Activated CD4-positive, alpha-beta T cell treated with anti-CD3 and anti-CD28 coated beads, Interleukin-2, amount 10 ng/mL, durations not matched to agents 24 days and 14 days (primary cell): ENCODE measurements at regions not wholly inside any gene's neighbourhood (a gene's known extent, or its start where the extent isn't known, plus 50 kb on each side); places are given as distances from the start of the nearest gene placed in this dataset.

Experiments
- DNase-seq: peaks from one replicate; pipeline ENCODE4 v3.0.0; 2022
- H3K27ac Mint-ChIP-seq: one replicate; pipeline ENCODE4 v1.8.0; 2022; ENCODE audit warnings: mild to moderate bottlenecking, mixed read lengths
- H3K27me3 Mint-ChIP-seq: one replicate; pipeline ENCODE4 v1.8.0; 2022; ENCODE audit warnings: mixed read lengths
- H3K36me3 Mint-ChIP-seq: one replicate; pipeline ENCODE4 v1.8.0; 2022; ENCODE audit warnings: low read depth, mild to moderate bottlenecking, mixed read lengths
- H3K4me1 Mint-ChIP-seq: one replicate; pipeline ENCODE4 v1.8.0; 2021; ENCODE audit warnings: mixed read lengths
- H3K4me3 Mint-ChIP-seq: one replicate; pipeline ENCODE4 v1.8.0; 2022; ENCODE audit warnings: mild to moderate bottlenecking, moderate library complexity, mixed read lengths
- H3K9me3 Mint-ChIP-seq: one replicate; pipeline ENCODE4 v1.8.0; 2021; ENCODE audit warnings: mixed read lengths
- intact Hi-C: fragments of 100-400 bp; cut with micrococcal nuclease; formaldehyde crosslinking; loops from one replicate; pipeline ENCODE4 v1.15.1; 2023

DNA sequence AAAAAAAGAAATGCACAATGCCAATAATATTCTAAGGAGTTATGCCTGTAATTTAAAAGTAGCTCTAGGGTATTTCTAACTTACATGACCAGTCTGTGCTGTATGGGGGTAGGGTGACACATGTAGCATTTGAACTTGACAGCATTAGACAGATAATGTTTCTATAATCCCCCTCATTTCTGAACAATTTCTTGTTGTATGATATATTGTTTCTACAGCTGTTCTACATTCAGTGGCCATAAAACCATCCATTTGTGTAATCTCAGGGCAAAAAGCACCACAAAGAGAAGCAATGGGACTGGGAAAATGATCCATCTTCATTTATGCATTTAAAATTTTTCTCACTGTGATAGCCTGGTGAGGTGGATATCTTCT, 767.8 kb downstream of the TFAP2A start:
- Mint-ChIP-seq H3K4me3 (no peak overlapping the region), H3K36me3 (no peaks in the 10 kb centered on the region), H3K27ac (no peak overlapping the region), H3K9me3 (no peaks in the 10 kb centered on the region), H3K27me3 (no peaks in the 10 kb centered on the region), H3K4me1 (no peaks in the 10 kb centered on the region)
- DNase-seq: no peak
- intact Hi-C loops: no loop called here

DNA sequence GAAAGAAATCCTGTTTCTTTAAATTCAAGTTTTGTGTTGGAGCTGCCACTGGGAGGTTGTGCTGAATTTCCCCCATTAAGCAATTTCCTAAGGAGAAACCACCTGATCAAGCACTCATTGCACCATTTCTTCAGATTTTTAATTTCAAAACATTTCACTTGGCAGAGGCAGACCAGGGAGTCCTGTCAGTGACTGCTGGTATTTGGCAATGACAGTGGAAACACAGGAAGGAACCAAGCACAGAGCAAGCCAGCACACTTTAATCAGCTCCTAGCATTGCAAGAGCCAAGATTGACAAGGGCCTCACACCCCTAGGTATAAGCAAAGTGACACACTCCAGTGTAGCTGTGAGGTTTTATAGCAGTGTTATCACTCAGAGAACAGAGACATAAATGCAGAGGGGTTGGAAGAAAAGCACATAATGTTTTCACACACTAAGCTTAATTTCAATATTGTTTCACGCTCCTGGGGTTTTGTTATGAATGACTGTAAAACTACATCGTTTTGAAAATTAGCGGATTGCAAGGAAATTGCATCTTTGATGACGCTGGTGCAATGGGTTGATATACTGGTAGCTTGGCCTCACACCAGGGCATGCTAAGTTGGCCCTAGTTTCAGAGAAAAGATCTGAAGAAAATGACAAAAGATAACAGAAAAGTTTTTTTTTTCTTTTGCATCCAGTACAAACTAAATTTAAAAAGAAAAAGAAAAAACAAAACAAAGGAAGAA, 768.4 kb downstream of the TFAP2A start:
- no peak for DNase-seq
- Mint-ChIP-seq H3K27me3 (no peaks in the 10 kb centered on the region), H3K27ac (no peak overlapping the region), H3K9me3 (no peaks in the 10 kb centered on the region), H3K36me3 (no peaks in the 10 kb centered on the region), H3K4me1 (no peaks in the 10 kb centered on the region), H3K4me3 (no peak overlapping the region)
- intact Hi-C loops: no loop called here

DNA sequence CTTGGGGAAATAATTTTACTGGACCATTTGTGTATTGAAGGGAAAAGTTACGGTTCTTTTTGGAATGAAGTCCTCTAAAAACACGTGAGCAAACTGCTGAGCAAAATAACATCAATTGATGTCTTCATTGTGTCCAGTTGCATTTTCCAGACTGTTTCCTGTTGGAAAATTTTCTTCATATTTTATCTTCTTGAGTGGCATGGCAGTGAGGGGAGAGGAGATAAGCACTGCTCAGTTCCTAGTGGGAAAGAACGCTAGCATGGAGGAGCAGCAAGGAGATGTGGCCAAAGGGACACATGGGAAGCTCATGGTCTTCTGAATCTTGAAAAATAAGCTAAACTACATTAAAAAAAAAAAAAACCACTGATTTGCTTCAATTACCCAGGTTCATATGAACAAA, 776.0 kb downstream of the TFAP2A start:
- intact Hi-C loops: no loop called here
- no peak for DNase-seq
- H3K4me3 Mint-ChIP-seq: no peak overlapping the region
- H3K27ac Mint-ChIP-seq: no peak overlapping the region
- no peaks in the 10 kb centered on the region for H3K36me3 Mint-ChIP-seq
- H3K9me3 Mint-ChIP-seq: no peaks in the 10 kb centered on the region
- H3K27me3 Mint-ChIP-seq: no peaks in the 10 kb centered on the region
- no peaks in the 10 kb centered on the region for H3K4me1 Mint-ChIP-seq

DNA sequence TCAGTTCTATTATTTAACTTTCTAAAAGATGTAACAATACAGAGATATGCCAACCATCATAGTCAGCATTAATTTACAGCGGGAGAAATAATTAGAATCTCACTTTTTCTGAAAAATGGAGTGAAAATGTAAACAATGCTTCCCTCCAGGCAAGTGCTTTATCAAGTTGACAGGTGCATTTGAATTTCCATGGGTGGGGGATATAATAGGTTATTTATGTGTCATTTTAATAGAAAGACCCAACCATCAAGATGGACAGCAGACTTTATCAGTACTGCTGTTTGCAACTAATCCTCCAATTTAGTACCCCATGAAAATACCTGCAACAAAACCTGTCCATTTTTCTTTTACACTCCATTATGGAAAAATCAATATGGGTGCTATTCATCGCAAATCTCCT, 780.1 kb downstream of the TFAP2A start:
- Mint-ChIP-seq H3K27me3 (no peaks in the 10 kb centered on the region), H3K36me3 (no peaks in the 10 kb centered on the region), H3K4me1 (no peaks in the 10 kb centered on the region), H3K4me3 (no peak overlapping the region), H3K9me3 (no peaks in the 10 kb centered on the region), H3K27ac (no peak overlapping the region)
- no peak for DNase-seq
- intact Hi-C loops: no loop called here

DNA sequence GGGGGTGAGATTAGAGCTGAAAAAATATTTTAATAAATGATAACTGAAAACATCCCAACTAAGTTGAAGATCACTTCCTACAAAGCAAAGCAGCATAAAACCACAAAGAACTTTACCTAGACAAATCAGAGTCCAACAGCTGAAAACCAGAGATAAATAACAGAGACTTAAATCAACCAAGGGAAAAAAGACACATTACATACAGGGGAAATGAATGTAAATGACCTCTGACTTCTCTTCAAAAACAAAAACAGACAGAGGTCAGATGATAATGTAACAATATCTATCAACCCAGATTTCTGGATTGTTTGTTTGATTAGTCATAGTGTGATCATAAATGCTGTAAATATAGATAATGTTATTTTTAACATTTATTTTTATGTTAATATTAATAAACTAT, 782.8 kb downstream of the TFAP2A start:
- intact Hi-C loops: no loop called here
- H3K4me3 Mint-ChIP-seq: no peak overlapping the region
- H3K27ac Mint-ChIP-seq: no peak overlapping the region
- H3K9me3 Mint-ChIP-seq: peaks cover 3% of the 10 kb centered on the region
- H3K4me1 Mint-ChIP-seq: no peaks in the 10 kb centered on the region
- no peaks in the 10 kb centered on the region for H3K36me3 Mint-ChIP-seq
- DNase-seq: no peak
- no peaks in the 10 kb centered on the region for H3K27me3 Mint-ChIP-seq

DNA sequence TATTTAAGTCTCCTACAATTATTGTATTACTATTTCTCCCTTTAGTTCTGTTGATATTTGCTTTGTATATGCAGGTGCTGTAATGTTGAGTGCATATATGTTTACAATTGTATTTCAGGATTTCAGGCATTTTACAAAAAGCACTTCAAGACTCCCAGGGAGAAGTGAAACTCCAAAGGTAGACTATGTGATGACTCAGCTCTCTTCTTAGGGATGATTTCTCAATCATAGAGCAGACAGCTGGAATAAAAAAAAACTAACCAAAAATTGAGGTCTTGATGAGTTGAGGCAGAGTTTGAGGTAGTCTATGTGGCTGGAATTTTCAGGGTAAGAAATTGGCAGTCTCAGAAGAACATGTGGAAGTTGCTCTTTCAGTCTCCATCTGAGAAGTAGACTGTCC, 786.1 kb downstream of the TFAP2A start:
- no peak for DNase-seq
- no peak overlapping the region for H3K4me3 Mint-ChIP-seq
- no peaks in the 10 kb centered on the region for H3K36me3 Mint-ChIP-seq
- H3K4me1 Mint-ChIP-seq: no peaks in the 10 kb centered on the region
- intact Hi-C loops: no loop called here
- no peak overlapping the region for H3K27ac Mint-ChIP-seq
- H3K27me3 Mint-ChIP-seq: no peaks in the 10 kb centered on the region
- H3K9me3 Mint-ChIP-seq: peaks cover 4% of the 10 kb centered on the region

DNA sequence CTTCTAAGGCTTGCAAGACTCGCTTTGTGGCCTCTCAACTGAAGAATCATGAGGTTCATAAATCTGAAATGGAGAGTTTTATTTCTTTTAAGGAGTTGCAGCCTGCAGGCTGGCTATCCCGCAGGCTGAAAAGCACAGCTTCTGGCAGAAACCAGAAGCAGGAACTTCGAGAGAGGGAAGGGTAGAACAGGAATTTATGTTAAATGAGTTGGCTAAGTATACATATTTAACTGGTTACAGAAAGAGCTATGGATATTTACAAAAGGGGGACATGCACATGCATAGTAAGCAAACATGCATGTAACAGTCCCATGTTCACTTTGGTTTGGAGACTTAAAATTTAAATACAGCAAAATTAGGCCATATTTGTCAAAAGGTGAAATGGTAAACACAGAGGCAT, 787.0 kb downstream of the TFAP2A start:
- Mint-ChIP-seq H3K4me3 (no peak overlapping the region), H3K36me3 (no peaks in the 10 kb centered on the region), H3K27me3 (no peaks in the 10 kb centered on the region), H3K9me3 (peaks cover 6% of the 10 kb centered on the region), H3K27ac (no peak overlapping the region), H3K4me1 (no peaks in the 10 kb centered on the region)
- no peak for DNase-seq
- intact Hi-C loops: no loop called here

DNA sequence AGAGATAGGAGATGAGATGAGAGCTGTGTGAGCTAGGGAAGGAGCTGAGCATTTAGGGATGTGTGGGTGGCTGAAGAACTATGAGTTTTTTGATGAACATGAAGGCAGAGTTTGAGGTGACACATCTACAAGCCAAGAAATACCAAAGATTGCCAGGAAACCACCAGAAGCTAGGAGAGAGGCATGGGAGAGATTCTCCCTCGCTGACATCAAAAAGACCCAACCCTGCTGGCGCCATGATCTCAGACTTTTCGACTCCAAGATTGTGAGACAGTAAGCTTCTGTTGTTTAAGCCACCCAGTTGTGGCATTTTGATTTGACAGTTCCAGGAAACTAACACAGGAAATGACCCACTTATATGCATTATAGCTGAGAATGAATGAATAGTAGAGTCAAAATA, 790.9 kb downstream of the TFAP2A start:
- no peak overlapping the region for H3K4me3 Mint-ChIP-seq
- no peaks in the 10 kb centered on the region for H3K4me1 Mint-ChIP-seq
- no peaks in the 10 kb centered on the region for H3K27me3 Mint-ChIP-seq
- H3K36me3 Mint-ChIP-seq: no peaks in the 10 kb centered on the region
- no peak overlapping the region for H3K27ac Mint-ChIP-seq
- peaks cover 4% of the 10 kb centered on the region for H3K9me3 Mint-ChIP-seq
- DNase-seq: no peak
- intact Hi-C loops: no loop called here

DNA sequence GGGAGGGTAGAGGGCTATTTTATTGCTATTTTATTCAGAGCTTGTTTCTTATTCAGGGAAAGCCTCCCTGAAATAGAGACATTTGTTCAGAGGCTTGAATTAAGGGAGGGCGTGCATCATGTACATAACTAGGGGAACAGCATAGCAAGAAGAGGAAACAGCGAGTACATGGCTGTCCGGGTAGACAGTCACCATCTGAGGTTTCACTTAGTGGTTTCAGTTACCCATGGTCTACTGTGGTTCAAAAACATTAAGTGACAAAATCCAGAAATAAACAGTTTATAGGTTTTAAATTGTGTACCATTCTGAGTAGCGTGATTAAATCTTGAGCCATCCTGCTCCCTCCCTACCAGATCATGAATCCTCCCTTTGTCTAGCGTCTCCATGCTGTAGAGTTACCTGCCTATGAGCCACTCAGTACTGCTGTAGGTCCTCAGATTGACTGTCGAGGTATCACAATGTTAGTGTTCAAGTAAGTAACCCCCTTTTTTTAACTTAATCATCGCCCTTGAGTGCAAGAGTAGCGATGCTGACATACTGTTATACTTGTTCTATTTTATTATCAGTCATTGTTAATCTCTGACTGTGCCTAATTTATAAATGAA, 791.5 kb downstream of the TFAP2A start:
- DNase-seq: no peak
- H3K27me3 Mint-ChIP-seq: no peaks in the 10 kb centered on the region
- H3K9me3 Mint-ChIP-seq: peaks cover 4% of the 10 kb centered on the region
- H3K4me1 Mint-ChIP-seq: no peaks in the 10 kb centered on the region
- H3K27ac Mint-ChIP-seq: no peak overlapping the region
- no peaks in the 10 kb centered on the region for H3K36me3 Mint-ChIP-seq
- intact Hi-C loops: no loop called here
- no peak overlapping the region for H3K4me3 Mint-ChIP-seq

DNA sequence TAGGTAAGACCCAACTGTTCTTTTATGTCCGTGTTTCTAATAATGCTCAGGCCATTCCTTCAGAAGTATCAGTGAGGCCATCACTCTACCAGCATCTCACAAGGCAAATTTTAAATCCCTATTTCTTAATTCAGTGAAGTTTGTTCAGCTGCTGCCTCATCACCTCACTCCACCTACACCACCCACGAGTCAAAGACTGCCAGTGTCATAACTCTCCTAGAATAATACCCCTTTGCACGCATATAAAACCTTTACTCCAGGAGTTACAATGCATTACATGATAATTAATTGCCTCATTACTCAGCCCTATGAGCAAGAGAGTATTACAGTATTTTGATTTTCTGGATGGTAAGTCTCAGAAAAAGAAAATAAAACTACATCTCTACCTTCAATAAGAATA, 793.6 kb downstream of the TFAP2A start:
- H3K4me3 Mint-ChIP-seq: no peak overlapping the region
- H3K36me3 Mint-ChIP-seq: no peaks in the 10 kb centered on the region
- H3K9me3 Mint-ChIP-seq: peaks cover 4% of the 10 kb centered on the region
- H3K27me3 Mint-ChIP-seq: no peaks in the 10 kb centered on the region
- no peak for DNase-seq
- intact Hi-C loops: no loop called here
- no peak overlapping the region for H3K27ac Mint-ChIP-seq
- H3K4me1 Mint-ChIP-seq: no peaks in the 10 kb centered on the region

DNA sequence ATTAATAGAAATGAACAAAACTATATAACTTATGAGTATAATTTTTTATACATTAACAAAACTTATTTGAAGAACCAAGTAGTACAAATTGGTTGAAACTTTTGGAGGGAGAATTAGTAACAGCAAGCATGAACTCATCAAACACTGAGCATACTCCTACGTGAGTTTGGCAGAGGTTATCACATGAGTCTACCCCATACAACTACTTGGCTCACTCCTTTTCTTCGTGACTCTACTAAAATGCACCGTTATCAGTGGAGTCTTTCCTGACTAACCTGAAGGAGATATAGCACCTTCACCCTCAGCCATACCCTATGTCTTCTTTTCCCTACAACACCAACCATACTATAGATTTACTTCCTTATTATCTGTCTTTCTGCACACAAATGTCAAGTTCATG, 794.2 kb downstream of the TFAP2A start:
- Mint-ChIP-seq H3K27me3 (no peaks in the 10 kb centered on the region), H3K4me3 (no peak overlapping the region), H3K27ac (no peak overlapping the region), H3K9me3 (peaks cover 4% of the 10 kb centered on the region), H3K36me3 (no peaks in the 10 kb centered on the region), H3K4me1 (no peaks in the 10 kb centered on the region)
- intact Hi-C loops: no loop called here
- no peak for DNase-seq

DNA sequence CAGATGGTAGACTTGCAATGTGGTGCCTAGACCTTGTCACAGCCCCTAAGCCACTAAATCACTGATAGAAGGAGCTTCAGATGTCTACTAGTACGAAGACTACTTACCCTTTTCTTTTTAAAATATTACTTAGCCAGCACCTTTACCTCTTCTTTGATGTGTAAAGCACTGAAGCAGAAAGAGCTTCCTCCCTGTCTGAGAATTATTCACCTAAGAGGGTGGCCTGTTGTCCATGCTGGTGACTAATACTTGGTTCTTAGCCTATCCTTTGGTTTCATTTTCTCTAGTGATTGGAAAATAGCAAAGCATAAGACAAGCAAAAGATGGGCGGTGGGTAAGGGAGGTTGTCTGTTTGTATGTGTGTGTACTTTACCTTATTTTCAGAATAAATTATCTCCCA, 794.6 kb downstream of the TFAP2A start:
- H3K9me3 Mint-ChIP-seq: peaks cover 4% of the 10 kb centered on the region
- H3K36me3 Mint-ChIP-seq: no peaks in the 10 kb centered on the region
- no peaks in the 10 kb centered on the region for H3K4me1 Mint-ChIP-seq
- H3K27me3 Mint-ChIP-seq: no peaks in the 10 kb centered on the region
- DNase-seq: no peak
- intact Hi-C loops: no loop called here
- H3K4me3 Mint-ChIP-seq: no peak overlapping the region
- no peak overlapping the region for H3K27ac Mint-ChIP-seq

DNA sequence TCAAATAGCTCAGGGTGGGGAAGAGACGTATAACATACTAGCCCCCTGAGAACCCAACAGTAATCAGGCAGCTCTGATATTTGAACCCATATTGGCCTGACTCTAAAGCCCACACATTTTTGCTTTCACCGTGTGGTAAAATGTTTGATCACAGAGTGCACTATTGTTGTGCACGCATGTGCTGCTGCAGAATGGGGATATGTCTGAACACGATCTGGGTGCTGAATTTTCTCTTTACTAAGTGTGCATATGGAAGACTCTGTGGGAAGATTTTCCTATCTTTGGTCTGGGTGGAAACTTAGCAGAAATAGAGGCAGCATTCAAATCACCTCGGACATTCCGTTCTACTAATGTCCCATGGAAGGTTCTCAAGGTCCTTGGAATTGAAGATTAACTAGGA, 800.1 kb downstream of the TFAP2A start:
- no peaks in the 10 kb centered on the region for H3K36me3 Mint-ChIP-seq
- H3K27ac Mint-ChIP-seq: no peak overlapping the region
- no peaks in the 10 kb centered on the region for H3K4me1 Mint-ChIP-seq
- no peak for DNase-seq
- intact Hi-C loops: no loop called here
- no peaks in the 10 kb centered on the region for H3K9me3 Mint-ChIP-seq
- no peak overlapping the region for H3K4me3 Mint-ChIP-seq
- no peaks in the 10 kb centered on the region for H3K27me3 Mint-ChIP-seq

DNA sequence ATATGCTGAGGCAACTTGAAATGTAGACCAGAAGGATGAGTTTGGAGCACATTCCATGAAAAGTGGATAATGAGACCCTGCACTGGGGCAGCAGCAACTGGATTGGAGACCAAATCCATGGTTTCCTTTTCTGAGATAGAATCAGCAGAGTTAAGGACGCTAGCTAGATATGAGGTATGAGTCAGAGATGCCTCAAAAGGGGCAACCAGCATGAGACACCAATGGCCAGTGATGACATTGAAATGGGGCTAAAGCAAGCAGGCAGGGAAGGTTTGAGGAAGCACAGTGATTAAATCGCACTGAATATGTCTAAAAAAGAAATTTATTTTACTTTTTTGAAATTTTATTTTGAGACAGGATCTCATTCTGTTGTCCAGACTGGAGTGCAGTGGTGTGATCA, 802.4 kb downstream of the TFAP2A start:
- Mint-ChIP-seq H3K4me3 (no peak overlapping the region), H3K4me1 (no peaks in the 10 kb centered on the region), H3K27ac (no peak overlapping the region), H3K27me3 (no peaks in the 10 kb centered on the region), H3K36me3 (no peaks in the 10 kb centered on the region), H3K9me3 (no peaks in the 10 kb centered on the region)
- DNase-seq: no peak
- intact Hi-C loops: no loop called here
